Breast epithelium (tissue), 4 donors: ENCODE measurements at regions not wholly inside any gene's neighbourhood (a gene's known extent, or its start where the extent isn't known, plus 50 kb on each side); places are given as distances from the start of the nearest gene placed in this dataset.

Experiments
- DNase-seq, 2 donors: peaks; one replicate each; pipeline ENCODE4 v3.0.0-alpha.2; 2019; ENCODE audit warnings: low spot score in 2 of 2
- H3K27ac ChIP-seq, 2 donors: fragments of 200-600 bp; sonication (generic) in 1 of 2; one replicate each; pipeline ENCODE4 v1.5.1; 2016 to 2019; ENCODE audit warnings: mild to moderate bottlenecking in 1 of 2
- H3K27me3 ChIP-seq, 2 donors: fragments of 200-600 bp; sonication (generic) in 1 of 2; one replicate each; pipeline versions ENCODE4 v1.5.1 to v1.6.0; 2017 to 2019; ENCODE audit warnings: control low read depth in 1 of 2, mild to moderate bottlenecking in 1 of 2
- H3K36me3 ChIP-seq: fragments of 200-600 bp; one replicate; pipeline ENCODE4 v1.5.1; 2019
- H3K4me1 ChIP-seq, 2 donors: fragments of 200-600 bp; sonication (generic); one replicate each; pipeline ENCODE4 v1.5.1; 2016 to 2019; ENCODE audit warnings: control low read depth in 1 of 2
- H3K4me3 ChIP-seq, 3 donors: fragments of 200-600 bp; sonication (generic); 1 replicate in 2 of 3; 2 replicates in 1 of 3; pipeline ENCODE4 v1.5.1; 2016 to 2019; ENCODE audit warnings: mild to moderate bottlenecking in 3 of 3, moderate library complexity in 2 of 3
- H3K9me3 ChIP-seq, 2 donors: fragments of 200-600 bp; sonication (generic) in 1 of 2; one replicate each; pipeline ENCODE4 v1.5.1; 2016 to 2019; ENCODE audit warnings: control low read depth in 1 of 2
- CTCF ChIP-seq, 3 donors: fragments of 450-650 bp; IDR thresholded peaks; one replicate each; pipeline ENCODE4 v1.5.1; 2016 to 2017; ENCODE audit warnings: antibody characterized with exemption in 3 of 3, mild to moderate bottlenecking in 3 of 3, moderate library complexity in 3 of 3
- POLR2A ChIP-seq: fragments of 450-650 bp; IDR thresholded peaks from one replicate; pipeline ENCODE4 v1.6.1; 2016; ENCODE audit warnings: antibody characterized with exemption, mild to moderate bottlenecking, moderate library complexity
- POLR2AphosphoS5 ChIP-seq, 3 donors: sonication (generic); formaldehyde crosslinking; IDR thresholded peaks; one replicate each; pipeline ENCODE4 v1.6.1; 2017; ENCODE audit warnings: antibody characterized with exemption in 3 of 3
- intact Hi-C: fragments of 100-400 bp; cut with DNase I; formaldehyde crosslinking; loops from one replicate; pipeline ENCODE4 v1.15.1; 2023; ENCODE audit warnings: low total_unique reads

- Histone ChIP-seq H3K27me3 (no peaks in the 10 kb centered on the region), H3K9me3 (no peaks in the 10 kb centered on the region), H3K4me3 (no peak overlapping the region), H3K27ac (no peak overlapping the region), H3K36me3 (no peaks in the 10 kb centered on the region), H3K4me1 (no peaks in the 10 kb centered on the region)
- TF ChIP-seq POLR2A (no peak), POLR2AphosphoS5 (IDR thresholded peaks at IDR 0.05) (no peak), CTCF (IDR thresholded peaks at IDR 0.05) (no peak)
- intact Hi-C loops = no loop called here
- DNase-seq = no peak
Measured at GRCh38 chr13:80413611-80414010, 72.7 kb upstream of the SPRY2 start.

GRCh38 chr13:80408270-80408669 is 67.3 kb upstream of the SPRY2 start:
- Histone ChIP-seq H3K36me3 (no peaks in the 10 kb centered on the region), H3K4me1 (no peaks in the 10 kb centered on the region), H3K27me3 (no peaks in the 10 kb centered on the region), H3K4me3 (no peak overlapping the region), H3K9me3 (peaks cover 0 to 12% of the 10 kb centered on the region in 2 donors), H3K27ac (no peak overlapping the region)
- intact Hi-C loops = no loop called here
- TF ChIP-seq POLR2A (no peak), CTCF (IDR thresholded peaks at IDR 0.05) (no peak), POLR2AphosphoS5 (IDR thresholded peaks at IDR 0.05) (no peak)
- no peak for DNase-seq

- no peak overlapping the region for H3K27ac ChIP-seq
- H3K9me3 ChIP-seq = peaks cover 0 to 12% of the 10 kb centered on the region in 2 donors
- no peak overlapping the region for H3K4me3 ChIP-seq
- H3K4me1 ChIP-seq = no peaks in the 10 kb centered on the region
- TF ChIP-seq POLR2A (no peak), CTCF (IDR thresholded peaks at IDR 0.05) (no peak), POLR2AphosphoS5 (IDR thresholded peaks at IDR 0.05) (no peak)
- no peak for DNase-seq
- intact Hi-C loops = no loop called here
- H3K27me3 ChIP-seq = no peaks in the 10 kb centered on the region
- no peaks in the 10 kb centered on the region for H3K36me3 ChIP-seq
Measured at GRCh38 chr13:80400865-80401426, 60.0 kb upstream of the SPRY2 start.

- Histone ChIP-seq H3K36me3 (no peaks in the 10 kb centered on the region), H3K4me3 (no peak overlapping the region), H3K27ac (peak overlapping the region; percentile 27 to 45), H3K27me3 (no peaks in the 10 kb centered on the region), H3K9me3 (peaks cover 0 to 12% of the 10 kb centered on the region in 2 donors), H3K4me1 (no peaks in the 10 kb centered on the region)
- TF ChIP-seq POLR2AphosphoS5 (IDR thresholded peaks at IDR 0.05) = no peak
- TF ChIP-seq POLR2A = no peak
- no peak for TF ChIP-seq CTCF (IDR thresholded peaks at IDR 0.05)
- intact Hi-C loops = no loop called here
- no peak for DNase-seq
Measured at GRCh38 chr13:80400164-80400864, 59.4 kb upstream of the SPRY2 start.

GRCh38 chr13:80399340-80400163 is 58.6 kb upstream of the SPRY2 start:
- H3K27me3 ChIP-seq = no peaks in the 10 kb centered on the region
- DNase-seq = peak in 1 of 2 donors; percentile 74
- intact Hi-C loops = no loop called here
- no peaks in the 10 kb centered on the region for H3K36me3 ChIP-seq
- H3K27ac ChIP-seq = peak overlapping the region; percentile 27 to 45
- H3K9me3 ChIP-seq = peaks cover 0 to 6% of the 10 kb centered on the region in 2 donors
- H3K4me3 ChIP-seq = no peak overlapping the region
- TF ChIP-seq CTCF (IDR thresholded peaks at IDR 0.05) (no peak), POLR2AphosphoS5 (IDR thresholded peaks at IDR 0.05) (peak in 1 of 3 donors; percentile 49)
- H3K4me1 ChIP-seq = no peaks in the 10 kb centered on the region
